ENCODE measurements at regions not wholly inside any gene's neighbourhood (a gene's known extent, or its start where the extent isn't known, plus 50 kb on each side); places are given as distances from the start of the nearest gene placed in this dataset.

DNA sequence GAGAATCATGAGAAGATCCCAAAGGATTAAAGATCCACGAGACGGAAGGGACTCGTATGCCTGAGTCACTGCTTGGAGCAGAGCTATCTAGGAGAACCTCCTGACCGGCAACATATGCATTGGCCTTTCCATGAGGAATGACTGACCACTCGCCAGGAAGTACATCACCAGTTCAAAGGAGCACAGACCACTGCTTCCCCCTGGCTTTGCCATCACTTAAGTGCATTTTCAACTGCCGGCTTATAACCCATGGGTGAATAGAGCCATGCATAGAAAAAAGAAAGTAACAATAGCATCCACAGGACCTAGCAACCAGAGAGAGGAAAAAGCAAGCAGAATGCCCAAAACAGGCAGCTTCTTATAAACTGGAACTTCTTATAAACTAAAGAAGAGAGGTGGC, 98.3 kb upstream of the ZC3H12C start:
- no peaks in the 10 kb centered on the region for H3K9me3 ChIP-seq (ENCODE audit: control insufficient read depth, low read length)
- no peak for DNase-seq
- H4K91ac ChIP-seq (ENCODE audit: low read length), result no peak overlapping the region
- no peaks in the 10 kb centered on the region for H3K79me1 ChIP-seq (replicated peaks; ENCODE audit: low read length, poor library complexity, severe bottlenecking)
- H3K4me1 ChIP-seq (ENCODE audit: control insufficient read depth, insufficient read depth, low read depth, low read length), result no peaks in the 10 kb centered on the region
- H2BK120ac ChIP-seq (ENCODE audit: low read depth, low read length), result no peak overlapping the region
- no peak overlapping the region for H2AK5ac ChIP-seq (ENCODE audit: low read length, severe bottlenecking)
- peak overlapping the region in 1 of 2 experiments; percentile 30 for H3K18ac ChIP-seq (ENCODE audit: low read depth in 1 of 2, low read length in 2 of 2)
- no peak overlapping the region for H3K4me3 ChIP-seq (ENCODE audit: insufficient read depth in 1 of 2, low read depth in 1 of 2, low read length in 2 of 2)
- 90% methylated on average over 6 of the region's 6 CpGs for WGBS
- H3K27me3 ChIP-seq (ENCODE audit: control insufficient read depth in 1 of 2, insufficient read depth in 1 of 2, low read length in 2 of 2), result no peaks in the 10 kb centered on the region
- no peak overlapping the region for H3K14ac ChIP-seq (ENCODE audit: low read length in 2 of 2)
- no peak overlapping the region for H2BK15ac ChIP-seq (ENCODE audit: low read depth, poor library complexity, severe bottlenecking)
- no peak overlapping the region for H3K9ac ChIP-seq (ENCODE audit: low read length)
- H4K8ac ChIP-seq (ENCODE audit: low read length), result no peak overlapping the region
- no peak overlapping the region for H3K4ac ChIP-seq (ENCODE audit: low read depth in 1 of 2, low read length in 2 of 2)
- H3K23ac ChIP-seq (ENCODE audit: low read length in 2 of 2), result no peak overlapping the region
- H3K36me3 ChIP-seq (ENCODE audit: control insufficient read depth in 1 of 2, insufficient read depth in 2 of 2, low read depth in 1 of 2, low read length in 2 of 2), result no peaks in the 10 kb centered on the region
- H2BK5ac ChIP-seq (ENCODE audit: low read depth, low read length, poor library complexity, severe bottlenecking), result no peak overlapping the region
- H2BK12ac ChIP-seq (ENCODE audit: low read length in 2 of 2), result no peak overlapping the region
- no peak overlapping the region for H3K4me2 ChIP-seq (ENCODE audit: low read length, poor library complexity, severe bottlenecking)
- H2AFZ ChIP-seq (ENCODE audit: low read depth, low read length), result no peak overlapping the region
- no peak overlapping the region for H3K27ac ChIP-seq (ENCODE audit: low read length, poor library complexity, severe bottlenecking)

DNA sequence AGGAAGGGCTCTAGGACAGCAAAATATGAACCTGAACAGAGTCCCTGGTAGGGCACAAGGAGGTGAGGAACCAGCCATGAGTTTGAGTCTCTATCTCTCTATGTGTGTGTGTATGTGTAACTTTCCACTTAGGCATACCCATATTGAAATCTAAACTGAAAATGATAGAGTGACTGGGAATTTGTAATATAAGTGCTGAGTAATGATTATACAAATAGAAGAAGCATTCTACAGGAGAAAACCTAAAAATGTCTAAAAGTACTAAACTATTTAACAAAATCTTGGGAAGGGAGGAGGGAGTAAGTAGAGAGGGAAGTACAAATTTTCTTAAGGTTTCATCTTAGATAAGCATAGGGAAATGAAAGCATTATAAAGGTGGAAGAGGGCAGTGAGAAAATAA, 97.1 kb upstream of the ZC3H12C start:
- H3K18ac ChIP-seq (ENCODE audit: low read depth in 1 of 2, low read length in 2 of 2), result no peak overlapping the region
- no peak overlapping the region for H3K27ac ChIP-seq (ENCODE audit: low read length, poor library complexity, severe bottlenecking)
- no peak overlapping the region for H2BK5ac ChIP-seq (ENCODE audit: low read depth, low read length, poor library complexity, severe bottlenecking)
- no peak overlapping the region for H2AFZ ChIP-seq (ENCODE audit: low read depth, low read length)
- no peak overlapping the region for H3K4ac ChIP-seq (ENCODE audit: low read depth in 1 of 2, low read length in 2 of 2)
- no peak overlapping the region for H3K4me3 ChIP-seq (ENCODE audit: insufficient read depth in 1 of 2, low read depth in 1 of 2, low read length in 2 of 2)
- no peak overlapping the region for H3K14ac ChIP-seq (ENCODE audit: low read length in 2 of 2)
- H3K9ac ChIP-seq (ENCODE audit: low read length), result no peak overlapping the region
- H3K4me1 ChIP-seq (ENCODE audit: control insufficient read depth, insufficient read depth, low read depth, low read length), result no peaks in the 10 kb centered on the region
- H3K9me3 ChIP-seq (ENCODE audit: control insufficient read depth, low read length), result no peaks in the 10 kb centered on the region
- no peak for DNase-seq
- no peak overlapping the region for H4K8ac ChIP-seq (ENCODE audit: low read length)
- H3K79me1 ChIP-seq (replicated peaks; ENCODE audit: low read length, poor library complexity, severe bottlenecking), result no peaks in the 10 kb centered on the region
- no peak overlapping the region for H3K23ac ChIP-seq (ENCODE audit: low read length in 2 of 2)
- no peaks in the 10 kb centered on the region for H3K27me3 ChIP-seq (ENCODE audit: control insufficient read depth in 1 of 2, insufficient read depth in 1 of 2, low read length in 2 of 2)
- no peak overlapping the region for H2BK12ac ChIP-seq (ENCODE audit: low read length in 2 of 2)
- no peak overlapping the region for H2BK120ac ChIP-seq (ENCODE audit: low read depth, low read length)
- H3K4me2 ChIP-seq (ENCODE audit: low read length, poor library complexity, severe bottlenecking), result no peak overlapping the region
- H2AK5ac ChIP-seq (ENCODE audit: low read length, severe bottlenecking), result no peak overlapping the region
- no peak overlapping the region for H4K91ac ChIP-seq (ENCODE audit: low read length)
- H2BK15ac ChIP-seq (ENCODE audit: low read depth, poor library complexity, severe bottlenecking), result no peak overlapping the region
- no peaks in the 10 kb centered on the region for H3K36me3 ChIP-seq (ENCODE audit: control insufficient read depth in 1 of 2, insufficient read depth in 2 of 2, low read depth in 1 of 2, low read length in 2 of 2)

DNA sequence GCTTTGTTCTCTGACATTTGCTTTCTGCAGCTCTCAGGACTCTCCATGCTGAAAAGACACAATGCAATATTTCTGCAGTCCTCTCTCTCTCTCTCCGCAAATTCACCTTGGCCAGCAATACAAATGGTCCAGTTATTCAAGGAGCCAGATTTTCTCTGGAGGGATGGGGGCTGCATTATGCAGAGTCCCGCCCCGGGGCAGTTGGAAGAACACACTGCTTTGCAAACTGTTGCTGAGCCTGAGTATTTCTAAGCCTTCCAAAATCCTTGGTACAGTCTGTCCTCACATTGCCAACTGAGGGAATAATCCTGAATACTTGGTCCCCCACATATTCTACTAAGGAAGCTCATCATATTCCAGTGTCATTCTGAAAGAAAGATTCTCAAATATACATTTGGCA, 94.3 kb upstream of the ZC3H12C start:
- Histone ChIP-seq H3K4ac (ENCODE audit: low read depth in 1 of 2, low read length in 2 of 2) (no peak overlapping the region), H2BK12ac (ENCODE audit: low read length in 2 of 2) (no peak overlapping the region), H3K27me3 (ENCODE audit: control insufficient read depth in 1 of 2, insufficient read depth in 1 of 2, low read length in 2 of 2) (no peaks in the 10 kb centered on the region), H3K4me3 (ENCODE audit: insufficient read depth in 1 of 2, low read depth in 1 of 2, low read length in 2 of 2) (no peak overlapping the region), H2AFZ (ENCODE audit: low read depth, low read length) (no peak overlapping the region), H2AK5ac (ENCODE audit: low read length, severe bottlenecking) (no peak overlapping the region), H3K14ac (ENCODE audit: low read length in 2 of 2) (no peak overlapping the region), H4K8ac (ENCODE audit: low read length) (no peak overlapping the region), H4K91ac (ENCODE audit: low read length) (no peak overlapping the region), H3K27ac (ENCODE audit: low read length, poor library complexity, severe bottlenecking) (no peak overlapping the region), H2BK15ac (ENCODE audit: low read depth, poor library complexity, severe bottlenecking) (no peak overlapping the region), H3K79me1 (replicated peaks; ENCODE audit: low read length, poor library complexity, severe bottlenecking) (no peaks in the 10 kb centered on the region), H2BK120ac (ENCODE audit: low read depth, low read length) (no peak overlapping the region), H3K4me1 (ENCODE audit: control insufficient read depth, insufficient read depth, low read depth, low read length) (no peaks in the 10 kb centered on the region), H3K36me3 (ENCODE audit: control insufficient read depth in 1 of 2, insufficient read depth in 2 of 2, low read depth in 1 of 2, low read length in 2 of 2) (no peaks in the 10 kb centered on the region), H3K4me2 (ENCODE audit: low read length, poor library complexity, severe bottlenecking) (no peak overlapping the region), H3K9ac (ENCODE audit: low read length) (no peak overlapping the region), H3K18ac (ENCODE audit: low read depth in 1 of 2, low read length in 2 of 2) (no peak overlapping the region), H3K9me3 (ENCODE audit: control insufficient read depth, low read length) (no peaks in the 10 kb centered on the region), H3K23ac (ENCODE audit: low read length in 2 of 2) (no peak overlapping the region), H2BK5ac (ENCODE audit: low read depth, low read length, poor library complexity, severe bottlenecking) (no peak overlapping the region)
- 97% methylated on average over 3 of the region's 3 CpGs for WGBS
- no peak for DNase-seq

DNA sequence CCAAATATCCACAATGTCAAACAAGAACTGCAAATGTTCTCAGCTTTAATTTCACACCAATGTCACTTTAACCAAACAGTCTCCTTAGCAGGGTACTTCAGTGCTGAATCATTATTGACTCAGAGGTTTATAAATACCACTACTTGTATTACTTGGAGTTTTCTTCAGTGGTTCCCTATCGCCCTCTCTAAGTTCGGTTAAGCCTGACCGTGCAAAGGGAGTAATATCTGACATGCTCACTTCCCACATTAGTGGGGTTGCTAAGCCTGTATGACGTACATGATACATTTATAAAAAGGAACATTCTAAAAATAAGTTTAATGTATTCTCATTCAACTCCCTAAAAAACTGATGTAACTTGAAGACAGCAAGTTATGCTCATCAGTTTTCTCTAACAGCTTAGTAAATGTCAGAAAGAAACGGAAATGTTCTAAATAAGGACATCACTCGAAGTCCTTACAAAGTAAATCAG, 93.1 kb upstream of the ZC3H12C start:
- Histone ChIP-seq H3K9ac (ENCODE audit: low read length) (peak overlapping the region; percentile 7), H2BK12ac (ENCODE audit: low read length in 2 of 2) (no peak overlapping the region), H3K18ac (ENCODE audit: low read depth in 1 of 2, low read length in 2 of 2) (no peak overlapping the region), H4K91ac (ENCODE audit: low read length) (no peak overlapping the region), H3K23ac (ENCODE audit: low read length in 2 of 2) (no peak overlapping the region), H2AFZ (ENCODE audit: low read depth, low read length) (no peak overlapping the region), H3K9me3 (ENCODE audit: control insufficient read depth, low read length) (no peaks in the 10 kb centered on the region), H2BK120ac (ENCODE audit: low read depth, low read length) (no peak overlapping the region), H3K14ac (ENCODE audit: low read length in 2 of 2) (no peak overlapping the region), H3K4me2 (ENCODE audit: low read length, poor library complexity, severe bottlenecking) (no peak overlapping the region), H2BK5ac (ENCODE audit: low read depth, low read length, poor library complexity, severe bottlenecking) (no peak overlapping the region), H3K36me3 (ENCODE audit: control insufficient read depth in 1 of 2, insufficient read depth in 2 of 2, low read depth in 1 of 2, low read length in 2 of 2) (no peaks in the 10 kb centered on the region), H2BK15ac (ENCODE audit: low read depth, poor library complexity, severe bottlenecking) (no peak overlapping the region), H3K79me1 (replicated peaks; ENCODE audit: low read length, poor library complexity, severe bottlenecking) (no peaks in the 10 kb centered on the region), H3K4me3 (ENCODE audit: insufficient read depth in 1 of 2, low read depth in 1 of 2, low read length in 2 of 2) (no peak overlapping the region), H3K4ac (ENCODE audit: low read depth in 1 of 2, low read length in 2 of 2) (no peak overlapping the region), H3K4me1 (ENCODE audit: control insufficient read depth, insufficient read depth, low read depth, low read length) (no peaks in the 10 kb centered on the region), H2AK5ac (ENCODE audit: low read length, severe bottlenecking) (no peak overlapping the region), H3K27ac (ENCODE audit: low read length, poor library complexity, severe bottlenecking) (no peak overlapping the region), H4K8ac (ENCODE audit: low read length) (no peak overlapping the region), H3K27me3 (ENCODE audit: control insufficient read depth in 1 of 2, insufficient read depth in 1 of 2, low read length in 2 of 2) (no peaks in the 10 kb centered on the region)
- WGBS, result no CpG with 5 or more reads among the region's 6 CpGs
- peak; percentile 96 for DNase-seq

Measured in mesenchymal stem cell (in vitro differentiated cells and primary cell).